ENCODE measurements at regions not wholly inside any gene's neighbourhood (a gene's known extent, or its start where the extent isn't known, plus 50 kb on each side); places are given as distances from the start of the nearest gene placed in this dataset.
A peak's percentile ranks its signal among the peaks of the same experiment; 100 is the strongest.

GRCh38 chr10:123582084-123582989, 83.8 kb upstream of the GPR26 start:
- DNase-seq: peak; percentile 15 to 45 (median 25)

GRCh38 chr10:123583639-123584418, 82.3 kb upstream of the GPR26 start:
- no peak for DNase-seq

GRCh38 chr10:123584419-123584775, 81.8 kb upstream of the GPR26 start:
- no peak for DNase-seq

GRCh38 chr10:123585477-123586445, 80.4 kb upstream of the GPR26 start:
- no peak for DNase-seq

- no peak for DNase-seq
Observed at GRCh38 chr10:123587110-123587509, 79.0 kb upstream of the GPR26 start.

- no peak for DNase-seq
Observed at GRCh38 chr10:123588386-123588914, 77.7 kb upstream of the GPR26 start.

- no peak for DNase-seq
Observed at GRCh38 chr10:123595661-123596060, 70.5 kb upstream of the GPR26 start.

GRCh38 chr10:123597676-123598075, 68.5 kb upstream of the GPR26 start:
- DNase-seq: no peak

- DNase-seq: no peak
Observed at GRCh38 chr10:123599366-123599849, 66.7 kb upstream of the GPR26 start.

GRCh38 chr10:123600177-123600576, 66.0 kb upstream of the GPR26 start:
- no peak for DNase-seq

- DNase-seq: no peak
Observed at GRCh38 chr10:123603130-123603529, 63.0 kb upstream of the GPR26 start.

- DNase-seq: no peak
Observed at GRCh38 chr10:123604506-123604905, 61.6 kb upstream of the GPR26 start.

- no peak for DNase-seq
Observed at GRCh38 chr10:123606006-123606405, 60.1 kb upstream of the GPR26 start.

GRCh38 chr10:123606955-123607354, 59.2 kb upstream of the GPR26 start:
- no peak for DNase-seq

GRCh38 chr10:123607386-123607785, 58.8 kb upstream of the GPR26 start:
- no peak for DNase-seq

GRCh38 chr10:123608047-123608446, 58.1 kb upstream of the GPR26 start:
- DNase-seq: no peak

- DNase-seq: no peak
Observed at GRCh38 chr10:123611243-123611642, 54.9 kb upstream of the GPR26 start.

- DNase-seq: no peak
Observed at GRCh38 chr10:123611876-123612275, 54.3 kb upstream of the GPR26 start.

- DNase-seq: no peak
Observed at GRCh38 chr10:123613346-123613850, 52.8 kb upstream of the GPR26 start.

- DNase-seq: peak in 5 of 6 experiments; percentile 3 to 22 (median 6)
Observed at GRCh38 chr10:123614888-123615287, 51.3 kb upstream of the GPR26 start.

Measured in stimulated activated naive CD4-positive, alpha-beta T cell (primary cell).